GM12878 (cell line): ENCODE measurements at regions not wholly inside any gene's neighbourhood (a gene's known extent, or its start where the extent isn't known, plus 50 kb on each side); places are given as distances from the start of the nearest gene placed in this dataset.

ENCODE experiments used
- ATF2 ChIP-seq: IDR thresholded peaks from 2 replicates; pipeline ENCODE4 v1.6.1; 2012; ENCODE audit warnings: low read length, inconsistent platforms
- EP300 ChIP-seq, 2 experiments: fragments of 150-350 bp in 1 of 2; IDR thresholded peaks; 2 replicates each; pipeline ENCODE4 v1.6.1; 2011 to 2012; ENCODE audit warnings: low read depth in 2 of 2, low read length in 2 of 2, borderline replicate concordance in 1 of 2, improper control_type of control experiment in 1 of 2, inconsistent platforms in 1 of 2; ENCODE audit not compliant: control insufficient read depth in 1 of 2
- NR2C2 ChIP-seq: IDR thresholded peaks from 2 replicates; pipeline ENCODE4 v1.6.1; 2011; ENCODE audit warnings: borderline replicate concordance, low read depth; ENCODE audit not compliant: control insufficient read depth, insufficient read length
- POLR2A ChIP-seq: IDR thresholded peaks from 2 replicates; pipeline ENCODE4 v1.6.1; 2011; ENCODE audit warnings: low read depth, mild to moderate bottlenecking, low read length
- POLR2AphosphoS2 ChIP-seq: IDR thresholded peaks from 2 replicates; pipeline ENCODE4 v1.6.1; 2011; ENCODE audit warnings: low read depth, mild to moderate bottlenecking, low read length, improper control_type of control experiment, moderate library complexity
- POLR2AphosphoS5 ChIP-seq: IDR thresholded peaks from 2 replicates; pipeline ENCODE4 v1.6.1; 2011; ENCODE audit warnings: mild to moderate bottlenecking, low read length, inconsistent platforms
- SP1 ChIP-seq: IDR thresholded peaks from one replicate; pipeline ENCODE4 v1.6.1; 2011; ENCODE audit warnings: low read depth, low read length
- SPI1 ChIP-seq: IDR thresholded peaks from 2 replicates; pipeline ENCODE4 v1.6.1; 2011; ENCODE audit warnings: low read depth, mild to moderate bottlenecking, low read length, moderate library complexity, borderline replicate concordance; ENCODE audit not compliant: insufficient read depth
- YY1 ChIP-seq: IDR thresholded peaks from 2 replicates; pipeline ENCODE4 v1.6.1; 2011; ENCODE audit warnings: low read depth, mild to moderate bottlenecking, low read length
- ZNF384 ChIP-seq: IDR thresholded peaks from 2 replicates; pipeline ENCODE4 v1.6.1; 2012; ENCODE audit warnings: low read depth, mild to moderate bottlenecking, low read length, improper control_type of control experiment, borderline replicate concordance
- ZSCAN29 ChIP-seq: fragments of 450-650 bp; IDR thresholded peaks from 2 replicates; pipeline ENCODE4 v1.6.1; 2017; ENCODE audit warnings: mild to moderate bottlenecking, moderate library complexity
- TF ChIP-seq, protein P1 (sequence below), 3 experiments: IDR thresholded peaks in 2 of 3; conservative IDR thresholded peaks in 1 of 3; 2 replicates each; pipeline ENCODE4 v1.5.1; 2011; ENCODE audit warnings: low read depth in 3 of 3, low read length in 3 of 3, mild to moderate bottlenecking in 3 of 3, control low read depth in 2 of 3, moderate library complexity in 2 of 3, inconsistent platforms in 1 of 3, mixed read lengths in 1 of 3; ENCODE audit not compliant: control insufficient read depth in 2 of 3, insufficient read depth in 1 of 3; ENCODE audit errors: extremely low read depth in 1 of 3
- TF ChIP-seq, protein P2 (sequence below): fragments of 450-650 bp; IDR thresholded peaks from 2 replicates; pipeline ENCODE4 v1.6.1; 2017; ENCODE audit warnings: mild to moderate bottlenecking, moderate library complexity

- TF ChIP-seq SPI1 (no peak), ZSCAN29 (no peak), NR2C2 (no peak), ZNF384 (no peak), POLR2AphosphoS5 (no peak), EP300 (IDR thresholded peaks at IDR 0.05; ENCODE audit: borderline replicate concordance in 1 of 2, control insufficient read depth in 1 of 2, low read depth in 2 of 2, low read length in 2 of 2) (no peak), ATF2 (no peak), SP1 (no peak), POLR2AphosphoS2 (no peak), POLR2A (no peak), YY1 (no peak)
- TF ChIP-seq, protein P1, sequence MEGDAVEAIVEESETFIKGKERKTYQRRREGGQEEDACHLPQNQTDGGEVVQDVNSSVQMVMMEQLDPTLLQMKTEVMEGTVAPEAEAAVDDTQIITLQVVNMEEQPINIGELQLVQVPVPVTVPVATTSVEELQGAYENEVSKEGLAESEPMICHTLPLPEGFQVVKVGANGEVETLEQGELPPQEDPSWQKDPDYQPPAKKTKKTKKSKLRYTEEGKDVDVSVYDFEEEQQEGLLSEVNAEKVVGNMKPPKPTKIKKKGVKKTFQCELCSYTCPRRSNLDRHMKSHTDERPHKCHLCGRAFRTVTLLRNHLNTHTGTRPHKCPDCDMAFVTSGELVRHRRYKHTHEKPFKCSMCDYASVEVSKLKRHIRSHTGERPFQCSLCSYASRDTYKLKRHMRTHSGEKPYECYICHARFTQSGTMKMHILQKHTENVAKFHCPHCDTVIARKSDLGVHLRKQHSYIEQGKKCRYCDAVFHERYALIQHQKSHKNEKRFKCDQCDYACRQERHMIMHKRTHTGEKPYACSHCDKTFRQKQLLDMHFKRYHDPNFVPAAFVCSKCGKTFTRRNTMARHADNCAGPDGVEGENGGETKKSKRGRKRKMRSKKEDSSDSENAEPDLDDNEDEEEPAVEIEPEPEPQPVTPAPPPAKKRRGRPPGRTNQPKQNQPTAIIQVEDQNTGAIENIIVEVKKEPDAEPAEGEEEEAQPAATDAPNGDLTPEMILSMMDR (IDR thresholded peaks at IDR 0.05 in 2 of 3, conservative IDR thresholded peaks at IDR 0.05 in 1 of 3; ENCODE audit: control insufficient read depth in 2 of 3, extremely low read depth in 1 of 3, insufficient read depth in 1 of 3, low read depth in 3 of 3, low read length in 3 of 3), result no peak
- TF ChIP-seq, protein P2, sequence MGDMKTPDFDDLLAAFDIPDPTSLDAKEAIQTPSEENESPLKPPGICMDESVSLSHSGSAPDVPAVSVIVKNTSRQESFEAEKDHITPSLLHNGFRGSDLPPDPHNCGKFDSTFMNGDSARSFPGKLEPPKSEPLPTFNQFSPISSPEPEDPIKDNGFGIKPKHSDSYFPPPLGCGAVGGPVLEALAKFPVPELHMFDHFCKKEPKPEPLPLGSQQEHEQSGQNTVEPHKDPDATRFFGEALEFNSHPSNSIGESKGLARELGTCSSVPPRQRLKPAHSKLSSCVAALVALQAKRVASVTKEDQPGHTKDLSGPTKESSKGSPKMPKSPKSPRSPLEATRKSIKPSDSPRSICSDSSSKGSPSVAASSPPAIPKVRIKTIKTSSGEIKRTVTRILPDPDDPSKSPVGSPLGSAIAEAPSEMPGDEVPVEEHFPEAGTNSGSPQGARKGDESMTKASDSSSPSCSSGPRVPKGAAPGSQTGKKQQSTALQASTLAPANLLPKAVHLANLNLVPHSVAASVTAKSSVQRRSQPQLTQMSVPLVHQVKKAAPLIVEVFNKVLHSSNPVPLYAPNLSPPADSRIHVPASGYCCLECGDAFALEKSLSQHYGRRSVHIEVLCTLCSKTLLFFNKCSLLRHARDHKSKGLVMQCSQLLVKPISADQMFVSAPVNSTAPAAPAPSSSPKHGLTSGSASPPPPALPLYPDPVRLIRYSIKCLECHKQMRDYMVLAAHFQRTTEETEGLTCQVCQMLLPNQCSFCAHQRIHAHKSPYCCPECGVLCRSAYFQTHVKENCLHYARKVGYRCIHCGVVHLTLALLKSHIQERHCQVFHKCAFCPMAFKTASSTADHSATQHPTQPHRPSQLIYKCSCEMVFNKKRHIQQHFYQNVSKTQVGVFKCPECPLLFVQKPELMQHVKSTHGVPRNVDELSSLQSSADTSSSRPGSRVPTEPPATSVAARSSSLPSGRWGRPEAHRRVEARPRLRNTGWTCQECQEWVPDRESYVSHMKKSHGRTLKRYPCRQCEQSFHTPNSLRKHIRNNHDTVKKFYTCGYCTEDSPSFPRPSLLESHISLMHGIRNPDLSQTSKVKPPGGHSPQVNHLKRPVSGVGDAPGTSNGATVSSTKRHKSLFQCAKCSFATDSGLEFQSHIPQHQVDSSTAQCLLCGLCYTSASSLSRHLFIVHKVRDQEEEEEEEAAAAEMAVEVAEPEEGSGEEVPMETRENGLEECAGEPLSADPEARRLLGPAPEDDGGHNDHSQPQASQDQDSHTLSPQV, result no peak
These were observed 372.1 kb upstream of the RUNX1 start for GRCh38 chr21:35421221-35421620.
